ENCODE measurements at regions not wholly inside any gene's neighbourhood (a gene's known extent, or its start where the extent isn't known, plus 50 kb on each side); places are given as distances from the start of the nearest gene placed in this dataset.

- no peak for DNase-seq
- H3K27ac ChIP-seq, result no peak overlapping the region
- H3K9me3 ChIP-seq, result no peaks in the 10 kb centered on the region
- no peaks in the 10 kb centered on the region for H3K4me1 ChIP-seq
- peaks cover 24% of the 10 kb centered on the region for H3K27me3 ChIP-seq
- intact Hi-C loops (cut with DNase I), result no loop called here
- no peak overlapping the region for H3K4me3 ChIP-seq
- no peaks in the 10 kb centered on the region for H3K36me3 ChIP-seq
- TF ChIP-seq CTCF (IDR thresholded peaks at IDR 0.05), result no peak
- no peak for ATAC-seq
Measured at GRCh38 chr13:111415246-111415645, 94.8 kb downstream of the TEX29 start.

- no peak for TF ChIP-seq CTCF (IDR thresholded peaks at IDR 0.05)
Measured at GRCh38 chr13:111415765-111416164, 95.3 kb downstream of the TEX29 start.

GRCh38 chr13:111418101-111418500 is 97.7 kb downstream of the TEX29 start:
- peaks cover 13% of the 10 kb centered on the region for H3K27me3 ChIP-seq
- no peak overlapping the region for H3K4me3 ChIP-seq
- DNase-seq (no peak), ATAC-seq (no peak)
- no peaks in the 10 kb centered on the region for H3K36me3 ChIP-seq
- H3K27ac ChIP-seq, result no peak overlapping the region
- intact Hi-C loops (cut with DNase I), result no loop called here
- H3K4me1 ChIP-seq, result no peaks in the 10 kb centered on the region
- no peak for TF ChIP-seq CTCF (IDR thresholded peaks at IDR 0.05)
- no peaks in the 10 kb centered on the region for H3K9me3 ChIP-seq

More at GRCh38 chr13:111415765-111416164, 95.3 kb downstream of the TEX29 start:
- Histone ChIP-seq H3K27ac (no peak overlapping the region), H3K4me3 (no peak overlapping the region), H3K27me3 (peaks cover 19% of the 10 kb centered on the region), H3K9me3 (no peaks in the 10 kb centered on the region), H3K36me3 (no peaks in the 10 kb centered on the region), H3K4me1 (no peaks in the 10 kb centered on the region)
- DNase-seq (no peak), ATAC-seq (no peak)
- intact Hi-C loops (cut with DNase I), result no loop called here

GRCh38 chr13:111420113-111420876 is 99.9 kb downstream of the TEX29 start:
- TF ChIP-seq CTCF (IDR thresholded peaks at IDR 0.05), result no peak
- no peaks in the 10 kb centered on the region for H3K4me1 ChIP-seq
- no peak for DNase-seq

GRCh38 chr13:111421216-111421615 is 100.8 kb downstream of the TEX29 start:
- DNase-seq, result no peak
- no peak for TF ChIP-seq CTCF (IDR thresholded peaks at IDR 0.05)

More at GRCh38 chr13:111420113-111420876, 99.9 kb downstream of the TEX29 start:
- Histone ChIP-seq H3K27ac (no peak overlapping the region), H3K27me3 (peaks cover under 1% of the 10 kb centered on the region), H3K9me3 (no peaks in the 10 kb centered on the region), H3K4me3 (no peak overlapping the region), H3K36me3 (no peaks in the 10 kb centered on the region)
- no peak for ATAC-seq
- intact Hi-C loops (cut with DNase I), result no loop called here

More at GRCh38 chr13:111421216-111421615, 100.8 kb downstream of the TEX29 start:
- peaks cover 8% of the 10 kb centered on the region for H3K27me3 ChIP-seq
- no peaks in the 10 kb centered on the region for H3K36me3 ChIP-seq
- ATAC-seq, result peak; percentile 6
- intact Hi-C loops (cut with DNase I), result no loop called here
- no peaks in the 10 kb centered on the region for H3K4me1 ChIP-seq
- no peak overlapping the region for H3K4me3 ChIP-seq
- H3K27ac ChIP-seq, result no peak overlapping the region
- H3K9me3 ChIP-seq, result no peaks in the 10 kb centered on the region

Measured in upper lobe of right lung (tissue), 1 donor.